ENCODE measurements at regions not wholly inside any gene's neighbourhood (a gene's known extent, or its start where the extent isn't known, plus 50 kb on each side); places are given as distances from the start of the nearest gene placed in this dataset.

GRCh38 chr6:138609801-138610430, 110.6 kb upstream of the NHSL1 start:
- no peak for TF ChIP-seq CTCF (IDR thresholded peaks at IDR 0.05)
- no peak for TF ChIP-seq POLR2A (IDR thresholded peaks at IDR 0.05)

All from uterus (tissue), 2 donors.